Retinal pigment epithelial cell (primary cell): ENCODE measurements at regions not wholly inside any gene's neighbourhood (a gene's known extent, or its start where the extent isn't known, plus 50 kb on each side); places are given as distances from the start of the nearest gene placed in this dataset.

Source experiments
- DNase-seq: peaks from one replicate; pipeline ENCODE4 v3.0.0-alpha.2; 2010; ENCODE audit warnings: low read depth
- H3K4me3 ChIP-seq: 2 replicates; pipeline ENCODE4 v1.5.1; 2011; ENCODE audit warnings: mild to moderate bottlenecking, low read length, control low read depth, moderate library complexity
- CTCF ChIP-seq: conservative IDR thresholded peaks from 2 replicates; pipeline ENCODE4 v1.5.1; 2011; ENCODE audit warnings: low read depth, low read length, control low read depth, inconsistent platforms

GRCh38 chr14:81991998-81992397 is 458.3 kb upstream of the SEL1L start:
- peak; percentile 23 for TF ChIP-seq CTCF
- no peak overlapping the region for H3K4me3 ChIP-seq
- DNase-seq: no peak

- H3K4me3 ChIP-seq: no peak overlapping the region
- no peak for DNase-seq
- TF ChIP-seq CTCF: no peak
Measured at GRCh38 chr14:81993432-81993831, 459.8 kb upstream of the SEL1L start.

GRCh38 chr14:82003426-82003825 is 469.8 kb upstream of the SEL1L start:
- no peak overlapping the region for H3K4me3 ChIP-seq
- no peak for TF ChIP-seq CTCF
- DNase-seq: peak; percentile 3

GRCh38 chr14:82009076-82009475 is 475.4 kb upstream of the SEL1L start:
- TF ChIP-seq CTCF: no peak

GRCh38 chr14:82009993-82010392 is 476.3 kb upstream of the SEL1L start:
- H3K4me3 ChIP-seq: no peak overlapping the region
- DNase-seq: no peak
- TF ChIP-seq CTCF: no peak

More at GRCh38 chr14:82009076-82009475, 475.4 kb upstream of the SEL1L start:
- H3K4me3 ChIP-seq: no peak overlapping the region
- no peak for DNase-seq

- H3K4me3 ChIP-seq: no peak overlapping the region
Measured at GRCh38 chr14:82011460-82011859, 477.8 kb upstream of the SEL1L start.

More at GRCh38 chr14:82011460-82011859, 477.8 kb upstream of the SEL1L start:
- TF ChIP-seq CTCF: no peak
- no peak for DNase-seq
